GM12874 (cell line): ENCODE measurements at regions not wholly inside any gene's neighbourhood (a gene's known extent, or its start where the extent isn't known, plus 50 kb on each side); places are given as distances from the start of the nearest gene placed in this dataset.

Experiments used
- CTCF ChIP-seq: IDR thresholded peaks from 2 replicates; pipeline ENCODE4 v1.5.1; 2011; ENCODE audit warnings: low read depth, mild to moderate bottlenecking, control low read depth, low read length, moderate library complexity; ENCODE audit not compliant: insufficient read depth

- TF ChIP-seq CTCF: no peak
Measured at GRCh38 chr15:58235961-58236360, 97.8 kb downstream of the AQP9 start.

- TF ChIP-seq CTCF: no peak
Measured at GRCh38 chr15:58240191-58240932, 102.2 kb downstream of the AQP9 start.

- TF ChIP-seq CTCF: no peak
Measured at GRCh38 chr15:58241872-58242271, 103.7 kb downstream of the AQP9 start.

- no peak for TF ChIP-seq CTCF
Measured at GRCh38 chr15:58243070-58243469, 104.9 kb downstream of the AQP9 start.

- no peak for TF ChIP-seq CTCF
Measured at GRCh38 chr15:58244536-58244935, 106.4 kb downstream of the AQP9 start.

- no peak for TF ChIP-seq CTCF
Measured at GRCh38 chr15:58246041-58246440, 107.9 kb downstream of the AQP9 start.

GRCh38 chr15:58247855-58248842 is 110.0 kb downstream of the AQP9 start:
- TF ChIP-seq CTCF: no peak
